ENCODE measurements at regions not wholly inside any gene's neighbourhood (a gene's known extent, or its start where the extent isn't known, plus 50 kb on each side); places are given as distances from the start of the nearest gene placed in this dataset.

- no peaks in the 10 kb centered on the region for H3K36me3 Mint-ChIP-seq
- no peaks in the 10 kb centered on the region for H3K27me3 ChIP-seq (ENCODE audit: insufficient read depth, low read length)
These were observed 259.3 kb upstream of the GATB start for GRCh38 chr4:152020073-152020472.

GRCh38 chr4:152016303-152016620 is 255.5 kb upstream of the GATB start:
- H3K36me3 Mint-ChIP-seq: no peaks in the 10 kb centered on the region
- Histone ChIP-seq H3K9me3 (ENCODE audit: control insufficient read depth in 1 of 2, low read length in 2 of 2) (no peaks in the 10 kb centered on the region), H3K36me3 (ENCODE audit: insufficient read depth, low read length) (no peaks in the 10 kb centered on the region), H3K27me3 (ENCODE audit: insufficient read depth, low read length) (no peaks in the 10 kb centered on the region), H3K4me3 (ENCODE audit: low read length in 2 of 2) (no peak overlapping the region), H3K4me1 (ENCODE audit: insufficient read depth, low read length) (peaks cover 34% of the 10 kb centered on the region), H3K27ac (ENCODE audit: low read depth, low read length) (no peak overlapping the region)
- H3K27me3 Mint-ChIP-seq: no peaks in the 10 kb centered on the region
- intact Hi-C loops (cut with micrococcal nuclease): no loop called here
- H3K9me3 Mint-ChIP-seq: peaks cover 0 to 3% (median 0%) of the 10 kb centered on the region in 8 donors
- ChIA-PET POLR2A (ENCODE audit: partially characterized antibody) (no interaction called here), CTCF (ENCODE audit: partially characterized antibody) (no interaction called here)
- H3K4me3 Mint-ChIP-seq: no peak overlapping the region
- H3K27ac Mint-ChIP-seq: peak overlapping the region in 1 of 7 donors; percentile 33
- H3K4me1 Mint-ChIP-seq: peaks cover 29 to 50% (median 40%) of the 10 kb centered on the region in 4 donors
- no peak for DNase-seq

More at GRCh38 chr4:152020073-152020472, 259.3 kb upstream of the GATB start:
- ChIA-PET POLR2A (ENCODE audit: partially characterized antibody) (no interaction called here), CTCF (ENCODE audit: partially characterized antibody) (no interaction called here)
- Histone ChIP-seq H3K4me3 (ENCODE audit: low read length in 2 of 2) (no peak overlapping the region), H3K36me3 (ENCODE audit: insufficient read depth, low read length) (no peaks in the 10 kb centered on the region), H3K4me1 (ENCODE audit: insufficient read depth, low read length) (peaks cover 20% of the 10 kb centered on the region), H3K27ac (ENCODE audit: low read depth, low read length) (no peak overlapping the region), H3K9me3 (ENCODE audit: control insufficient read depth in 1 of 2, low read length in 2 of 2) (no peaks in the 10 kb centered on the region)
- H3K27ac Mint-ChIP-seq: no peak overlapping the region
- no peaks in the 10 kb centered on the region for H3K27me3 Mint-ChIP-seq
- intact Hi-C loops (cut with micrococcal nuclease): no loop called here
- no peaks in the 10 kb centered on the region for H3K9me3 Mint-ChIP-seq
- DNase-seq: no peak
- H3K4me1 Mint-ChIP-seq: peaks cover 6 to 12% (median 9%) of the 10 kb centered on the region in 4 donors
- no peak overlapping the region for H3K4me3 Mint-ChIP-seq

GRCh38 chr4:152015597-152016302 is 254.9 kb upstream of the GATB start:
- Mint-ChIP-seq H3K36me3 (no peaks in the 10 kb centered on the region), H3K27me3 (no peaks in the 10 kb centered on the region), H3K27ac (peak overlapping the region in 2 of 7 donors; percentile 6 to 33), H3K4me1 (peaks cover 34 to 55% (median 46%) of the 10 kb centered on the region in 4 donors), H3K9me3 (peaks cover 0 to 3% (median 0%) of the 10 kb centered on the region in 8 donors), H3K4me3 (peak overlapping the region in 2 of 8 donors; percentile 20 to 40)
- no peak overlapping the region for H3K27ac ChIP-seq (ENCODE audit: low read depth, low read length)
- no peaks in the 10 kb centered on the region for H3K36me3 ChIP-seq (ENCODE audit: insufficient read depth, low read length)
- H3K4me3 ChIP-seq (ENCODE audit: low read length in 2 of 2): no peak overlapping the region
- intact Hi-C loops (cut with micrococcal nuclease): no loop called here
- H3K27me3 ChIP-seq (ENCODE audit: insufficient read depth, low read length): no peaks in the 10 kb centered on the region
- DNase-seq: no peak
- no peaks in the 10 kb centered on the region for H3K9me3 ChIP-seq (ENCODE audit: control insufficient read depth in 1 of 2, low read length in 2 of 2)
- CTCF ChIA-PET (ENCODE audit: partially characterized antibody): no interaction called here
- POLR2A ChIA-PET (ENCODE audit: partially characterized antibody): no interaction called here
- H3K4me1 ChIP-seq (ENCODE audit: insufficient read depth, low read length): peaks cover 39% of the 10 kb centered on the region

GRCh38 chr4:152014280-152014679 is 253.5 kb upstream of the GATB start:
- H3K36me3 Mint-ChIP-seq: no peaks in the 10 kb centered on the region
- H3K27ac ChIP-seq (ENCODE audit: low read depth, low read length): no peak overlapping the region

GRCh38 chr4:152011469-152011868 is 250.7 kb upstream of the GATB start:
- Mint-ChIP-seq H3K4me3 (peak overlapping the region in 5 of 8 donors; percentile 57 to 87 (median 75)), H3K27me3 (no peaks in the 10 kb centered on the region), H3K36me3 (no peaks in the 10 kb centered on the region), H3K9me3 (peaks cover 0 to 3% (median 0%) of the 10 kb centered on the region in 8 donors), H3K4me1 (peaks cover 45 to 79% (median 62%) of the 10 kb centered on the region in 4 donors), H3K27ac (peak overlapping the region; percentile 54 to 98 (median 93))
- ChIA-PET POLR2A (ENCODE audit: partially characterized antibody) (interaction anchor here (1.1 to 3.2 kb wide), 5 partner anchors 10 to 89 kb away, joined by 3 to 12 read pairs (median 5); no protein-coding TSS in a partner anchor), CTCF (ENCODE audit: partially characterized antibody) (no interaction called here)
- Histone ChIP-seq H3K4me1 (ENCODE audit: insufficient read depth, low read length) (peaks cover 54% of the 10 kb centered on the region), H3K9me3 (ENCODE audit: control insufficient read depth in 1 of 2, low read length in 2 of 2) (no peaks in the 10 kb centered on the region), H3K36me3 (ENCODE audit: insufficient read depth, low read length) (no peaks in the 10 kb centered on the region), H3K4me3 (ENCODE audit: low read length in 2 of 2) (no peak overlapping the region), H3K27ac (ENCODE audit: low read depth, low read length) (no peak overlapping the region), H3K27me3 (ENCODE audit: insufficient read depth, low read length) (no peaks in the 10 kb centered on the region)
- DNase-seq: no peak
- intact Hi-C loops (cut with micrococcal nuclease): loop anchor here (5.0 kb wide), 1 partner anchor 91 kb away; no protein-coding TSS in a partner anchor

More at GRCh38 chr4:152014280-152014679, 253.5 kb upstream of the GATB start:
- Mint-ChIP-seq H3K27me3 (no peaks in the 10 kb centered on the region), H3K27ac (peak overlapping the region; percentile 35 to 93 (median 89)), H3K4me1 (peaks cover 44 to 70% (median 58%) of the 10 kb centered on the region in 4 donors), H3K4me3 (peak overlapping the region; percentile 37 to 81 (median 76)), H3K9me3 (peaks cover 0 to 3% (median 0%) of the 10 kb centered on the region in 8 donors)
- peaks cover 54% of the 10 kb centered on the region for H3K4me1 ChIP-seq (ENCODE audit: insufficient read depth, low read length)
- CTCF ChIA-PET (ENCODE audit: partially characterized antibody): interaction anchor here (0.8 kb wide), 1 partner anchor 12 kb away, joined by 3 read pairs; no protein-coding TSS in a partner anchor
- peak overlapping the region; percentile 4 to 18 for H3K4me3 ChIP-seq (ENCODE audit: low read length in 2 of 2)
- POLR2A ChIA-PET (ENCODE audit: partially characterized antibody): interaction anchor here (1.0 to 1.2 kb wide), 4 partner anchors 8 to 86 kb away, joined by 3 to 4 read pairs (median 3); no protein-coding TSS in a partner anchor
- peak in 4 of 5 donors; percentile 37 to 51 (median 45) for DNase-seq
- H3K27me3 ChIP-seq (ENCODE audit: insufficient read depth, low read length): no peaks in the 10 kb centered on the region
- intact Hi-C loops (cut with micrococcal nuclease): loop anchor here (5.0 kb wide), 1 partner anchor 88 kb away; no protein-coding TSS in a partner anchor
- H3K36me3 ChIP-seq (ENCODE audit: insufficient read depth, low read length): no peaks in the 10 kb centered on the region
- H3K9me3 ChIP-seq (ENCODE audit: control insufficient read depth in 1 of 2, low read length in 2 of 2): no peaks in the 10 kb centered on the region

GRCh38 chr4:152010710-152011079 is 249.9 kb upstream of the GATB start:
- peaks cover 54% of the 10 kb centered on the region for H3K4me1 ChIP-seq (ENCODE audit: insufficient read depth, low read length)
- intact Hi-C loops (cut with micrococcal nuclease): loop anchor here (5.0 kb wide), 1 partner anchor 92 kb away; no protein-coding TSS in a partner anchor
- DNase-seq: peak in 4 of 5 donors; percentile 61 to 76 (median 70)
- POLR2A ChIA-PET (ENCODE audit: partially characterized antibody): interaction anchor here (0.6 to 3.2 kb wide), 7 partner anchors 8 to 317 kb away, joined by 3 to 12 read pairs (median 5); no protein-coding TSS in a partner anchor
- H3K4me1 Mint-ChIP-seq: peaks cover 44 to 73% (median 61%) of the 10 kb centered on the region in 4 donors
- H3K4me3 Mint-ChIP-seq: peak overlapping the region; percentile 0 to 91 (median 75)
- no peaks in the 10 kb centered on the region for H3K9me3 ChIP-seq (ENCODE audit: control insufficient read depth in 1 of 2, low read length in 2 of 2)
- H3K27me3 ChIP-seq (ENCODE audit: insufficient read depth, low read length): no peaks in the 10 kb centered on the region
- no peaks in the 10 kb centered on the region for H3K36me3 ChIP-seq (ENCODE audit: insufficient read depth, low read length)
- no peaks in the 10 kb centered on the region for H3K27me3 Mint-ChIP-seq
- peak overlapping the region; percentile 63 to 98 (median 93) for H3K27ac Mint-ChIP-seq
- no peaks in the 10 kb centered on the region for H3K36me3 Mint-ChIP-seq
- H3K9me3 Mint-ChIP-seq: peaks cover 0 to 3% (median 0%) of the 10 kb centered on the region in 8 donors
- H3K4me3 ChIP-seq (ENCODE audit: low read length in 2 of 2): peak overlapping the region in 1 of 2 donors; percentile 11
- peak overlapping the region; percentile 4 for H3K27ac ChIP-seq (ENCODE audit: low read depth, low read length)
- CTCF ChIA-PET (ENCODE audit: partially characterized antibody): no interaction called here

- Histone ChIP-seq H3K4me3 (ENCODE audit: low read length in 2 of 2) (no peak overlapping the region), H3K27me3 (ENCODE audit: insufficient read depth, low read length) (no peaks in the 10 kb centered on the region), H3K9me3 (ENCODE audit: control insufficient read depth in 1 of 2, low read length in 2 of 2) (no peaks in the 10 kb centered on the region), H3K4me1 (ENCODE audit: insufficient read depth, low read length) (peaks cover 53% of the 10 kb centered on the region), H3K36me3 (ENCODE audit: insufficient read depth, low read length) (no peaks in the 10 kb centered on the region), H3K27ac (ENCODE audit: low read depth, low read length) (no peak overlapping the region)
- peak overlapping the region in 6 of 8 donors; percentile 54 to 91 (median 77) for H3K4me3 Mint-ChIP-seq
- CTCF ChIA-PET (ENCODE audit: partially characterized antibody): no interaction called here
- no peak for DNase-seq
- POLR2A ChIA-PET (ENCODE audit: partially characterized antibody): interaction anchor here (0.6 to 3.2 kb wide), 8 partner anchors 8 to 317 kb away, joined by 3 to 12 read pairs (median 4); no protein-coding TSS in a partner anchor
- H3K36me3 Mint-ChIP-seq: no peaks in the 10 kb centered on the region
- intact Hi-C loops (cut with micrococcal nuclease): loop anchor here (5.0 kb wide), 1 partner anchor 92 kb away; no protein-coding TSS in a partner anchor
- H3K27me3 Mint-ChIP-seq: no peaks in the 10 kb centered on the region
- H3K9me3 Mint-ChIP-seq: peaks cover 0 to 3% (median 0%) of the 10 kb centered on the region in 8 donors
- H3K27ac Mint-ChIP-seq: peak overlapping the region; percentile 63 to 98 (median 93)
- H3K4me1 Mint-ChIP-seq: peaks cover 41 to 68% (median 59%) of the 10 kb centered on the region in 4 donors
These were observed 249.3 kb upstream of the GATB start for GRCh38 chr4:152009983-152010709.

Measured in CD4-positive, alpha-beta memory T cell (primary cell).